AG04450 (cell line): ENCODE measurements at regions not wholly inside any gene's neighbourhood (a gene's known extent, or its start where the extent isn't known, plus 50 kb on each side); places are given as distances from the start of the nearest gene placed in this dataset.
A peak's percentile ranks its signal among the peaks of the same experiment; 100 is the strongest.

Experiments
- CTCF ChIA-PET: fragments of 300-600, 350-600 bp; formaldehyde crosslinking; extraction: SDS; loops from one replicate; lab custom pipeline; 2022; ENCODE audit warnings: antibody characterized with exemption, inconsistent platforms; lab: Charles Lee
- POLR2A ChIA-PET: fragments of 350-600 bp; formaldehyde crosslinking; extraction: SDS; loops from one replicate; lab custom pipeline; 2021; ENCODE audit warnings: antibody characterized with exemption, inconsistent platforms; lab: Yijun Ruan, JAX
- DNase-seq: peaks from one replicate; pipeline ENCODE4 v3.0.0-alpha.2; 2011; ENCODE audit warnings: low read depth, low spot score
- H3K27ac ChIP-seq: one replicate; pipeline ENCODE4 v1.5.1; 2012; ENCODE audit warnings: low read depth, low read length, control low read depth
- H3K27me3 ChIP-seq: one replicate; pipeline ENCODE4 v1.6.0; 2012; ENCODE audit warnings: low read length; ENCODE audit not compliant: control insufficient read depth, insufficient read depth
- H3K4me3 ChIP-seq: 2 replicates; pipeline ENCODE4 v1.5.1; 2011; ENCODE audit warnings: mild to moderate bottlenecking, low read depth, low read length, control low read depth
- H3K9me3 ChIP-seq: 2 replicates; pipeline ENCODE4 v1.5.1; 2012; ENCODE audit warnings: low read length; ENCODE audit not compliant: control insufficient read depth, insufficient read depth
- CTCF ChIP-seq: IDR thresholded peaks from 2 replicates; pipeline ENCODE4 v1.5.1; 2011; ENCODE audit warnings: low read depth, low read length, control low read depth, inconsistent platforms

DNA sequence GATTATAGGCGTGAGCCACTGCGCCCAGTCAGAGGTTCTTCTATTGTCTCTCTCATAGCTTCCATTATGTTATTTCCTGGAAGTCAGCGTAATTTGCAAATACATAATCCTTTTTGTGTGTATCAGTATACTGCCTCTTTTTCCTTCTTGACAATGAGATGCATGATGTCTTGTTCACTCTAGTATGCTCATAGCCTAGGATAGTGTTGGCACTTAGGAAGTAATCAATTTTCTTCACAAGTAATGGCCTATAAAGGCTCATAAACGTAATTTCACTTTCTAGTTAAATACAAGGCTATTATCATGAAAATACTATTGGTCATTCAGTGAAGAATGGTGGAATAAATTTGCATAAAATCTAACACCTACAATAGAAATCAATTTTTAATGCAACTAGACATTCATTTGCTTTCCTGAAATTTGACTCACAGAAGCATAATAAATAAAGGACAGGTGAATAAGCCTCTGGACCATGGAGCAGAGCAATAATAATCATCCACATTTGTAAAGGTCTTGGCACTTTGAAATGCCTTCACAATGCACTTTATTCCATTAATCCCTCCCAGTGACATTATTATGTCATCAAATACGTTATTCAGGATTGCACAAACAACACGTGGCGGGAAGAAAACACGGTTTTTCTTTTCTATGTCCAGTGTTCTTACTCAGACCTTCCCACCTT is 366.9 kb upstream of the BTBD3 start:
- Histone ChIP-seq H3K27me3 (no peaks in the 10 kb centered on the region), H3K9me3 (no peaks in the 10 kb centered on the region), H3K4me3 (no peak overlapping the region), H3K27ac (no peak overlapping the region)
- CTCF ChIA-PET: interaction anchor here (0.7 to 2.0 kb wide), 2 partner anchors 8 to 1460 kb away, joined by 4 to 5 read pairs; no protein-coding TSS in a partner anchor
- DNase-seq: no peak
- TF ChIP-seq CTCF: no peak
- POLR2A ChIA-PET: no interaction called here

- Histone ChIP-seq H3K27ac (no peak overlapping the region), H3K27me3 (no peaks in the 10 kb centered on the region), H3K4me3 (no peak overlapping the region), H3K9me3 (no peaks in the 10 kb centered on the region)
- no peak for TF ChIP-seq CTCF
- ChIA-PET POLR2A (no interaction called here), CTCF (interaction anchor here (0.7 kb wide), 1 partner anchor 8 kb away, joined by 3 read pairs; no protein-coding TSS in a partner anchor)
- DNase-seq: no peak
Measured at GRCh38 chr20:11551479-11551878, 366.2 kb upstream of the BTBD3 start.

- no peak for DNase-seq
- TF ChIP-seq CTCF: peak; percentile 54
- CTCF ChIA-PET: interaction anchor here (0.6 to 3.9 kb wide), 4 partner anchors 10 to 1371 kb away, joined by 4 to 10 read pairs (median 4); no protein-coding TSS in a partner anchor
Measured at GRCh38 chr20:11553603-11554002, 364.1 kb upstream of the BTBD3 start.

GRCh38 chr20:11555510-11555909 is 362.2 kb upstream of the BTBD3 start:
- POLR2A ChIA-PET: no interaction called here
- Histone ChIP-seq H3K27me3 (no peaks in the 10 kb centered on the region), H3K4me3 (no peak overlapping the region), H3K9me3 (no peaks in the 10 kb centered on the region), H3K27ac (no peak overlapping the region)
- TF ChIP-seq CTCF: no peak
- DNase-seq: no peak
- CTCF ChIA-PET: interaction anchor here (1.1 to 3.9 kb wide), 2 partner anchors 12 to 651 kb away, joined by 3 to 10 read pairs; no protein-coding TSS in a partner anchor

More at GRCh38 chr20:11553603-11554002, 364.1 kb upstream of the BTBD3 start:
- POLR2A ChIA-PET: no interaction called here
- Histone ChIP-seq H3K27ac (no peak overlapping the region), H3K27me3 (no peaks in the 10 kb centered on the region), H3K4me3 (no peak overlapping the region), H3K9me3 (no peaks in the 10 kb centered on the region)

DNA sequence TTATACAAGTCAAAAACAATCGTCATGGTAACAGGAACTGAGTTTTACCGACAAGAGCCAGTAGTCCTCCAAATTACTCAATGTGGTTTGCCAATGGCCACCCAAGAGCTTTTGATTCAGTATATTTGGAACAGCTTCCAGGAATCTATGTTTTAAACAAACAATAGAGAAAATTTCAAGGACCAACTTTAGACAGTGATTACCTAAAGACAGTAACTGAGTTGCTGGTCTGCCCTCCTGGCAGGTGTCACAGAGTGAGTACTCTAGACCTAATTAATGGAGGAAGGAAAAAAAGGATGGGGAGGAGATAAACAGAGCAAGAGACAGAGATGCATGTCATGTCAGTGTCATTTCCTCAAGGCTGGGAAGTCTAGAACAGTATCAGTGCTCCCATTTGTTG is 361.3 kb upstream of the BTBD3 start:
- H3K4me3 ChIP-seq: no peak overlapping the region
- no peak overlapping the region for H3K27ac ChIP-seq
- ChIA-PET CTCF (interaction anchor here (0.6 kb wide), 1 partner anchor 121 kb away, joined by 4 read pairs; no protein-coding TSS in a partner anchor), POLR2A (no interaction called here)
- H3K27me3 ChIP-seq: no peaks in the 10 kb centered on the region
- no peak for TF ChIP-seq CTCF
- no peaks in the 10 kb centered on the region for H3K9me3 ChIP-seq
- no peak for DNase-seq
